ENCODE measurements at regions not wholly inside any gene's neighbourhood (a gene's known extent, or its start where the extent isn't known, plus 50 kb on each side); places are given as distances from the start of the nearest gene placed in this dataset.

DNA sequence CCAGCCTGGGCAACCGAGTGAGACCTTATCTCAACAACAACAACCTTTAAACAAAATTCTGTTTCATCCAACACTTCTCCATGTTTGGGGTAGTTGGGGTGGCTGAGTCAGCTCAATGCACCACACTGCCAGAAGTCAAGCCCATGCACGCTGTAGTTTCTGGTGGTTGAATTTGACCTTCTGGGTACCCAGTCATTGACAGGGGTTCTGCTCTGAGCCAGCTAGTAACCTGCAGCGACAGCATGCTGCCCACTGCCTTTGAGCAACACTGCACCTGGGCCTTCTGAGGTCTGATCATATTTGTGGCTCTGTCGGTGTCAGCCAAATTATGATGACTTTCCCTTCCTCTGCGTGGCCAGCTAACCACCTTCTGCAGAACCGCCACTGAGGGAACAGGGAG is 84.6 kb upstream of the ZNF438 start:
- no peak for TF ChIP-seq EZH2 (IDR thresholded peaks at IDR 0.05; ENCODE audit: borderline replicate concordance, low read length)
- TF ChIP-seq, protein P1, sequence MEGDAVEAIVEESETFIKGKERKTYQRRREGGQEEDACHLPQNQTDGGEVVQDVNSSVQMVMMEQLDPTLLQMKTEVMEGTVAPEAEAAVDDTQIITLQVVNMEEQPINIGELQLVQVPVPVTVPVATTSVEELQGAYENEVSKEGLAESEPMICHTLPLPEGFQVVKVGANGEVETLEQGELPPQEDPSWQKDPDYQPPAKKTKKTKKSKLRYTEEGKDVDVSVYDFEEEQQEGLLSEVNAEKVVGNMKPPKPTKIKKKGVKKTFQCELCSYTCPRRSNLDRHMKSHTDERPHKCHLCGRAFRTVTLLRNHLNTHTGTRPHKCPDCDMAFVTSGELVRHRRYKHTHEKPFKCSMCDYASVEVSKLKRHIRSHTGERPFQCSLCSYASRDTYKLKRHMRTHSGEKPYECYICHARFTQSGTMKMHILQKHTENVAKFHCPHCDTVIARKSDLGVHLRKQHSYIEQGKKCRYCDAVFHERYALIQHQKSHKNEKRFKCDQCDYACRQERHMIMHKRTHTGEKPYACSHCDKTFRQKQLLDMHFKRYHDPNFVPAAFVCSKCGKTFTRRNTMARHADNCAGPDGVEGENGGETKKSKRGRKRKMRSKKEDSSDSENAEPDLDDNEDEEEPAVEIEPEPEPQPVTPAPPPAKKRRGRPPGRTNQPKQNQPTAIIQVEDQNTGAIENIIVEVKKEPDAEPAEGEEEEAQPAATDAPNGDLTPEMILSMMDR (IDR thresholded peaks at IDR 0.05; ENCODE audit: low read length): no peak
- H3K27me3 ChIP-seq (ENCODE audit: insufficient read depth, low read length): 0 out of 2 replicates have a peak, but pooled peaks cover 4% of the 10 kb centered on the region
- H3K9me3 ChIP-seq (ENCODE audit: low read length): no peaks in the 10 kb centered on the region
- H3K9me2 ChIP-seq (ENCODE audit: low read depth, low read length): no peaks in the 10 kb centered on the region
- H2AFZ ChIP-seq (ENCODE audit: low read length): no peak overlapping the region
- H3K4me2 ChIP-seq (ENCODE audit: low read length): no peak overlapping the region
- no peak overlapping the region for H3K4me3 ChIP-seq (ENCODE audit: low read depth, low read length, poor library complexity, severe bottlenecking)
- no peaks in the 10 kb centered on the region for H3K4me1 ChIP-seq (ENCODE audit: insufficient read depth, low read length, severe bottlenecking)
- no peak overlapping the region for H3K27ac ChIP-seq (ENCODE audit: low read depth, low read length, poor library complexity, severe bottlenecking)
- H3K9ac ChIP-seq (ENCODE audit: low read length): no peak overlapping the region
- no peaks in the 10 kb centered on the region for H3F3A ChIP-seq (ENCODE audit: insufficient read depth, low read length)
- H4K20me1 ChIP-seq (ENCODE audit: insufficient read depth, low read length): no peaks in the 10 kb centered on the region
- no peaks in the 10 kb centered on the region for H3K36me3 ChIP-seq (ENCODE audit: insufficient read depth, low read length)
- no peaks in the 10 kb centered on the region for H3K79me2 ChIP-seq (ENCODE audit: insufficient read depth, low read length)

DNA sequence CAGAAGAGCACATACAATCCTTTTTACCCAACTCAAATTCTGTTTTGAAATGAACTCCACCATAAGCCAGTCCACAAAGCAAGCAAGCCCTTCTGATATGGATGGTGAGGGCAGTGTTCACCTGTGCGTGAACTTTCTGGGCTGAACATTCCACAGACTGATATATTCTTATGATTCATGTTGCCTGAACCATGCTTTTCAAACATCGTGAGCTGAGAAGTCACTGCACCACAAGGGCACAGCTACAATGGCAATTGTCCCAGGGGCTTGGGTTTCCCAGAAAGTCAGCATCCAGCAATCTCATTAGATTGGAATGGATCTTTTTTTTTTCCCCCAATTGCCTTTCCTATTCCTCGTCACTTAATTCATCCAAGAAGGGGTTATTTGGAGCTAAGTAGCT is 86.9 kb upstream of the ZNF438 start:
- no peak overlapping the region for H3K4me3 ChIP-seq (ENCODE audit: low read depth, low read length, poor library complexity, severe bottlenecking)
- H3K9me2 ChIP-seq (ENCODE audit: low read depth, low read length): no peaks in the 10 kb centered on the region
- no peak overlapping the region for H3K4me2 ChIP-seq (ENCODE audit: low read length)
- H3K36me3 ChIP-seq (ENCODE audit: insufficient read depth, low read length): no peaks in the 10 kb centered on the region
- H3K9me3 ChIP-seq (ENCODE audit: low read length): no peaks in the 10 kb centered on the region
- 0 out of 2 replicates have a peak, but pooled peaks cover 4% of the 10 kb centered on the region for H3K27me3 ChIP-seq (ENCODE audit: insufficient read depth, low read length)
- no peaks in the 10 kb centered on the region for H3K4me1 ChIP-seq (ENCODE audit: insufficient read depth, low read length, severe bottlenecking)
- H3F3A ChIP-seq (ENCODE audit: insufficient read depth, low read length): no peaks in the 10 kb centered on the region
- TF ChIP-seq, protein P1 (IDR thresholded peaks at IDR 0.05; ENCODE audit: low read length): no peak
- no peak for TF ChIP-seq EZH2 (IDR thresholded peaks at IDR 0.05; ENCODE audit: borderline replicate concordance, low read length)
- no peak overlapping the region for H3K9ac ChIP-seq (ENCODE audit: low read length)
- no peak overlapping the region for H2AFZ ChIP-seq (ENCODE audit: low read length)
- H3K27ac ChIP-seq (ENCODE audit: low read depth, low read length, poor library complexity, severe bottlenecking): no peak overlapping the region
- no peaks in the 10 kb centered on the region for H4K20me1 ChIP-seq (ENCODE audit: insufficient read depth, low read length)
- no peaks in the 10 kb centered on the region for H3K79me2 ChIP-seq (ENCODE audit: insufficient read depth, low read length)

DNA sequence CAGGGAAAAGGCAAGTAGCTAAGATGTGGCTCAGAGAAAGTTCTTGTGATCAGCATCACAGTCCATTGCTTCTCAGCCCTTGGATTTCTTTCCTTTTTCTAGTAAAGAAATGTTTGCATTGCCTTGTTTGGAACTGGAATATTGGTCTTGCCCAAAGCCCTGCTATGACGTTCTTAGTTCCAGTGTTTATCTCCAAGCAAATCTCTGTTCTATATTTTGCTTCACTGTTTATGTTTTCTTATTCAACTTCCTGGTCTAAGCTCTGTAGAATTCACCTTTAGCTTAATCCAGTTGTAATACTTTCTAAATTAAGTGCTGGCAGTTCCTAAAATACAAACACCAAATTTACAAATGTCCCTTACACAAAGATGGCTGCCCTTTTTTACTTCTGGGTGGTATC is 88.7 kb upstream of the ZNF438 start:
- Histone ChIP-seq H3K4me1 (ENCODE audit: insufficient read depth, low read length, severe bottlenecking) (no peaks in the 10 kb centered on the region), H3K4me3 (ENCODE audit: low read depth, low read length, poor library complexity, severe bottlenecking) (no peak overlapping the region), H3K9me2 (ENCODE audit: low read depth, low read length) (no peaks in the 10 kb centered on the region), H4K20me1 (ENCODE audit: insufficient read depth, low read length) (no peaks in the 10 kb centered on the region), H3F3A (ENCODE audit: insufficient read depth, low read length) (no peaks in the 10 kb centered on the region), H3K27me3 (ENCODE audit: insufficient read depth, low read length) (0 out of 2 replicates have a peak, but pooled peaks cover 4% of the 10 kb centered on the region), H3K4me2 (ENCODE audit: low read length) (no peak overlapping the region), H3K9me3 (ENCODE audit: low read length) (no peaks in the 10 kb centered on the region), H3K9ac (ENCODE audit: low read length) (no peak overlapping the region), H3K79me2 (ENCODE audit: insufficient read depth, low read length) (no peaks in the 10 kb centered on the region), H3K27ac (ENCODE audit: low read depth, low read length, poor library complexity, severe bottlenecking) (no peak overlapping the region), H3K36me3 (ENCODE audit: insufficient read depth, low read length) (no peaks in the 10 kb centered on the region), H2AFZ (ENCODE audit: low read length) (no peak overlapping the region)
- TF ChIP-seq EZH2 (IDR thresholded peaks at IDR 0.05; ENCODE audit: borderline replicate concordance, low read length): no peak
- TF ChIP-seq, protein P1 (IDR thresholded peaks at IDR 0.05; ENCODE audit: low read length): no peak

Data from OCI-LY1 (cell line).